ENCODE measurements at regions not wholly inside any gene's neighbourhood (a gene's known extent, or its start where the extent isn't known, plus 50 kb on each side); places are given as distances from the start of the nearest gene placed in this dataset.

DNA sequence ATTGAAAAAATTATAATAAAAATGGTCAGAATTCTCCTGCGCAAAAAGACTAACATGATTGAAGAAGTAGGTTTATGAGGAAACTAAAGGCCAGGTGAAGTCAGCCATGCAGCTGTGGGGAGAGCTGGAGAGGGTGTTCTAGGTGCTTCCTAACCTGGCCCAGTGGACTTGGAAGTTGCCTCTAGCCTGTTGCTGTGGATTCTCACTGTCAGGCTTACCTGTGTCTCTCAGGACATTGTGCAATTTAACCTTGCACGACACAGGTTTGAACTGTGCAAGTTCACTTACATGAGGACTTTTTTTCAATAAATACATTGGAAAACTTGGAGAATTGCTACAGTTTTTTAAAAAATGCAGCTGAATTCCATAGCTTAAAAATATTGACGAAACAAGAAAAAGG lies 266.4 kb downstream of the CXCL12 start:
- TF ChIP-seq, protein P1, sequence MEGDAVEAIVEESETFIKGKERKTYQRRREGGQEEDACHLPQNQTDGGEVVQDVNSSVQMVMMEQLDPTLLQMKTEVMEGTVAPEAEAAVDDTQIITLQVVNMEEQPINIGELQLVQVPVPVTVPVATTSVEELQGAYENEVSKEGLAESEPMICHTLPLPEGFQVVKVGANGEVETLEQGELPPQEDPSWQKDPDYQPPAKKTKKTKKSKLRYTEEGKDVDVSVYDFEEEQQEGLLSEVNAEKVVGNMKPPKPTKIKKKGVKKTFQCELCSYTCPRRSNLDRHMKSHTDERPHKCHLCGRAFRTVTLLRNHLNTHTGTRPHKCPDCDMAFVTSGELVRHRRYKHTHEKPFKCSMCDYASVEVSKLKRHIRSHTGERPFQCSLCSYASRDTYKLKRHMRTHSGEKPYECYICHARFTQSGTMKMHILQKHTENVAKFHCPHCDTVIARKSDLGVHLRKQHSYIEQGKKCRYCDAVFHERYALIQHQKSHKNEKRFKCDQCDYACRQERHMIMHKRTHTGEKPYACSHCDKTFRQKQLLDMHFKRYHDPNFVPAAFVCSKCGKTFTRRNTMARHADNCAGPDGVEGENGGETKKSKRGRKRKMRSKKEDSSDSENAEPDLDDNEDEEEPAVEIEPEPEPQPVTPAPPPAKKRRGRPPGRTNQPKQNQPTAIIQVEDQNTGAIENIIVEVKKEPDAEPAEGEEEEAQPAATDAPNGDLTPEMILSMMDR (optimal IDR thresholded peaks at IDR 0.05 in 1 of 3, IDR thresholded peaks at IDR 0.05 in 1 of 3, conservative IDR thresholded peaks at IDR 0.05 in 1 of 3; ENCODE audit: extremely low read depth in 1 of 3, insufficient read depth in 2 of 3, low read length in 3 of 3): no peak
- no peak for TF ChIP-seq EZH2 (IDR thresholded peaks at IDR 0.05; ENCODE audit: low read length)
